AG08396 (cell line): ENCODE measurements at regions not wholly inside any gene's neighbourhood (a gene's known extent, or its start where the extent isn't known, plus 50 kb on each side); places are given as distances from the start of the nearest gene placed in this dataset.

Experiments used
- DNase-seq: peaks from one replicate; pipeline ENCODE4 v3.0.0; 2012; ENCODE audit warnings: low spot score, mixed read lengths

- DNase-seq = no peak
Measured at GRCh38 chr4:22217480-22217879, 268.9 kb upstream of the KCNIP4 start.

DNA sequence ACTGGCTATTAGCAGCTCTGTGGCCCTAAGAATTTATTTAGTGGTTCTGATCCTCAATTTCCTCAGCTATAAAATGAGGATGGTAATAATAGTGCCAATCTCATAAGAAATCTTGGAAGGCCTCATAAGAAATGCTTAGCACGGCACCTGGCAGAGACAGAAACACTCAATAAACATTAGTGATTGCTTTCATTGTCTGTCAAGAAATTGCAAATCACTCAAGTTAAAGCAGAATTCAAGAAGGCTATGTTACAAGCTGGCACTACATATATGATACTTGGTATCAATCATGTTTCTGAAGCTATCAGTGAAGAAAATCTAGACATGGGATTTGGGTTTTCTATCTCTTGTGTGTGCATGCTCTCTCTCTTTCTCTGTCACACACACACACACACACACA, 267.7 kb upstream of the KCNIP4 start:
- DNase-seq = no peak

- DNase-seq = no peak
Measured at GRCh38 chr4:22215084-22215483, 266.5 kb upstream of the KCNIP4 start.

- DNase-seq = no peak
Measured at GRCh38 chr4:22203711-22204011, 255.1 kb upstream of the KCNIP4 start.

DNA sequence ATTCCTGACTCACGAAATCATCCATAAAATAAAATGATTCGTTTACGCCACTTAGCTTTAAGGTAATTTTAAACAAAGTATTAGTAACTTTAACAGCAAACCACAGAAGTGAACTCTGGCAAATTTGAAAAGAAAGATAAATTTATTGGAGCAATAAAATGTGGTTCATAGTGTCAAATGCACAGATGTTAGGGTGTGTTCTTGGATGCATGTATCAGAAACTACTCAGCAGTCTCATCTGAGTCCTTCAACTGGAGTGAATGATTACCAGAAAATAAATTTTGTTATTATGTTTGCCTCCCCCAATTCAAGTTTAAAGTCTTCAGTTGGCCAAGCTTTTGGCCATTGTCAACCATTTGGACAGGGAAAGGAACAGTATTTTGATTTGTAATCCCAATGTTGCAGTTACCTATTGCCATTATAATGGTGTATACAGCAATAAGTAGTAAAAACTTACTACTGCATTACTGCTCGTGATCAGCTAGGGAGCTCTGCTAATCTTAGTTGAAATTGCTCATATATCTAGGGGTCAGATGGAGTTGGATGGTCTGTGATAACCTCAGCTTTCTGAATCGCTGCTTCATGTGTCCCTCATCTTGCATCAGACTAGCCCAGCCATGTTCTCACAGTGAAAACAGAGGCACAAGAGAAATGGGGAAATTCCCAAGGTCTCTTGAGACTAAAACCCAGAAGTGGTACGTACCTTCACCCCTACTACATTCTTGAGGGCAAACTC, 254.6 kb upstream of the KCNIP4 start:
- DNase-seq = no peak

DNA sequence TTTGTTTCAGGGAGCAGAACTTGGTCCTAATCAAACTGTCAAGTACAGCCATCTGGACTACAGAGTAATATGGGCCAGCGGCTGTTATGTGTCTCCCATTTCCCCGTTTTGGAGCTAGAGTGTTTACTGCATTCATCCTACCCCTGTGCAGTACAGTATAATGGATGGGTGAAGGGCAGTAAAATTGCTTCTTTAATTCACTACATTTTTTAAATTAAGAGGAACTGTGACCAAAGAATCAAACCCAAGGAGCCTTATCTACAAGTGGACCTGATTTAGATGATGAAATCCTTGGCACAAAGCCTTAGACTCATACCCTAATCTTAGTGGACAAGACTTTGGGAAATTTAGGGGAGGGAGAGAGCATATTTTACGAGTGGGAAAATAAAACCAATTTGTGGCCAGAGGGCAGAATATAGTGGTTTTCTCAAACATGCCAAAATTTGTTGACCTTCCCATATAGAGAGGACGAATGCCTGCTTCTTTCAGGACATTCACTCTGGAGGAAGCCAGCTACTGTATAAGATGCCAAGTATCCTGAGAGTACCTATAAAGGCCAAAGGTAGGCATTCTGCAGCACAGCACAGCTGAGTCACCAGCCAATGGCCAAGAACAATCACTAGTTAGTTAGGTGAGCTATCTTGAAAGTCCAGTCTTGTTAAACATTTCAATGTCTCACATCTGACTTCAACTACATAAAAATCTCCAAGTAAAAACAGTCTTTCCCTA, 253.8 kb upstream of the KCNIP4 start:
- DNase-seq = no peak

DNA sequence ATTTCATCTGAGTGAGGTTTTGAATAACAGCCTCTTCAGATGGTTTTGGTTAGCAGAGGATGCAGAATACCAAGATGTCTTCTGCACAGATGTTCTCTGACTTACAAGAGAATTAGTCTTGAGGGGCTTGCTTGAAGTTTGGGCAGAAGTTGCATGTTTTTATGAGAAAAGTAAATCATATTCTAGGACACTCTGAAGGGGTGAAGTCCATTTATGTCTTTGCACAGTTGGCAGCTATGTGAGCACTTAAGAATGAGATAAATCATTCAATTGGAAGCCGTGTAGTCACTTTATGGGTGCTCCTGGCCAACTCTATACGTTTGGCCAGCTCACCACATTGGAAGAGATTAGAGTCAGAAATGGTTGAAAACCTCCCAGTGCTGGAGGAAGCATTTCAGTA, 252.7 kb upstream of the KCNIP4 start:
- no peak for DNase-seq

DNA sequence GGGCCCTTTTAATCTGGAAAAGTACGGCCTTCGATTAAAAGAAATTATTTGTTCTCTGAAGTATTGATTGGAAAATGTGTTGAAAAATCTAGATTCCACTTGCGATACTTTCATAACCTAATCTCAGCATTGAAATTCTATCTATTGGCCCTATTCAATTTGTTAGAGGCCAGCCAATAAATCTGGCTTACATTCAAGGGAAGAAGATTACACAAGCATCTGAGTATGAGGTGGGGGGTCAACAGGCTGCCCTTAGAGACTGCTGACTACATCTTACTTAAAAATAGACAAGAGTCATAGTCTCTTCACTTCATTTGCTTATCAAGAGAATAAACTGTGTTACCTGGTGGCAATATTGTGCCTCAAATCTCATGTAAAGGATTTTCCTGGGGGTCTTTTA, 248.0 kb upstream of the KCNIP4 start:
- DNase-seq = no peak

- DNase-seq = no peak
Measured at GRCh38 chr4:22192084-22192511, 243.5 kb upstream of the KCNIP4 start.

DNA sequence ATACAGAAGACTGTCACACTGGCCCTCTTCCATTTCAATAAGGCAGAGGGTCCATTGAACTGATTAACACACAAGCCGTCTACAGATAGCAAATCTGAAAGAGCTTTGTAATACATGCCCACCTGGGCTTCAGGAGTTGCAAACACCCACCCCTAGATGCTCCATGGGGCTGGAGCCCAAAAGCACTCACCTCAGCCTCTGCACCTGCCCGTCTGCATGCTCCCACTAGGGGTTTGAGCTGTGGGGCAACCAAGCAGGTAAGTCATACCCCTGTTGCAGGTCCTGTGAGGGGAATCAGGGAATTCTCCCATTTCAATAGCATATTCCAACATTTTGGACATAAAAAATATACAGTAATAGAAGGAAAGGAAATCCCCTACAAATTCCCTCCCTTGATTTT, 243.0 kb upstream of the KCNIP4 start:
- no peak for DNase-seq

DNA sequence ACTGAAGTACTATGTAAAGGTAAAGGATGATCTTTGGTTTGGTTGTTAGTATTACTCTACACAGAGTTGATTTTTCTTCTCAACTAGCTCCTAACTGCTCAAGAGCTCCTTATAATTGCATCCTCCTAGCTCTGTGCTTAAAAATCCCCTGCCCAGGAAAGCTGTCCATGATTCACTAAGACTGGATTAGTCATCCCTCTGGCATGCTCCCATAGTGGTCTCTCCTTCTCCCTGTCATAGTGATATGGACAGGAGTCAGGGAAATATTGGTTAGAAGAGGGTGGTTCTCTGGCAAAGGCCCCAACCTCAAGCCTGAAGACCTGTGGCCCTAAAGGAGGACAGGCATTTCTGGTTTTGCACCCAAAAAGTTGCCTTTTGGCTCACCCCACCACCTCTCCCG, 242.3 kb upstream of the KCNIP4 start:
- DNase-seq = peak; percentile 13

DNA sequence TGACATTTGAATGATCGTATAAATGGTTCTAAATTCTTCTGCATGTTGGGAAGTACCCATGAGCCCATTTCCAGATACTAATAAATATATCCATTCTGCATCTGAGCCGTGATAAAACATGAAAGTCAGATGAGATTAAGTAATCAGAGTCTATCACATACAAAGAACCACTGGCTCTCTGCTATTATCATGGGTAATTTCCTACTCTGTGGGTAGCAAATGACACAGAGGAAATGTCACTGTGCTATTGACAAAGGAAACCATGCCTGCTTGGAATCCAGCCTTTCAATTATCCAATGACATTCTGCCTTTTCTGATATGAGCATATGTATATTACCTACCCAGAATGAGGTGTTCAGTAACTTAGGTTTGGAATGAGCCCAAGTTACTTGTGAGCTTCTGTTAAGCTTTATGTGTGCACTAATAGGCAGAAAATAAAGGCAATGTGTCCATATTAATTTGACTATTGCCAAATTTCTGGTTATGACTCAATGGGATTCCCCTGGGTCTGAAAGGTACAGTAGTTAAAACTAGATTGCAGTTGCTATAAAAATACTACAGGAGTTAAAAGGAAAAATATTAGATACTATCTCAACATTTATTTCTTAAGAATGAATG, 238.7 kb upstream of the KCNIP4 start:
- DNase-seq = no peak

GRCh38 chr4:22181736-22182135, 233.2 kb upstream of the KCNIP4 start:
- DNase-seq = no peak

- DNase-seq = peak; percentile 20
Measured at GRCh38 chr4:22179124-22179874, 230.7 kb upstream of the KCNIP4 start.

GRCh38 chr4:22174640-22175039, 226.1 kb upstream of the KCNIP4 start:
- no peak for DNase-seq

GRCh38 chr4:22170353-22170752, 221.8 kb upstream of the KCNIP4 start:
- DNase-seq = peak; percentile 30

GRCh38 chr4:22167201-22167600, 218.6 kb upstream of the KCNIP4 start:
- no peak for DNase-seq

GRCh38 chr4:22162454-22162853, 213.9 kb upstream of the KCNIP4 start:
- no peak for DNase-seq

DNA sequence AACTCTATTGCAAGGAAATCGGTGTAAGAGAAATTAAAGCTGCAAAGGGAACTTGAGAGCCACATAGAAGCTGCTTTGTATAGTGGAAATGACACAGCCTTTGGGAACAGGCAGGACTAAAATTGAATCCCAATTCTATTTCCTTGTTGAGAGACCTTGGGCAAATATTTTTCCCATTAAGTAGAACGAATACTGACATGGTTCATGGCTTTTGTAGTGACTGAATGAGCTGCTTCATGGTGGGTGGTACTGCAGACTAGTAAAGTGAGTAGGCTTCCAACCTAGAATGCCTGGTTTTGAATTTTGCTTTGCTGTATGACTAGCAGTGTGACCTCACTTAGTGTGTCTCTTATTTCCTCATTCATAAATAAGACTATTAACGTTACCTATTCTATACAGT, 182.2 kb upstream of the KCNIP4 start:
- no peak for DNase-seq

DNA sequence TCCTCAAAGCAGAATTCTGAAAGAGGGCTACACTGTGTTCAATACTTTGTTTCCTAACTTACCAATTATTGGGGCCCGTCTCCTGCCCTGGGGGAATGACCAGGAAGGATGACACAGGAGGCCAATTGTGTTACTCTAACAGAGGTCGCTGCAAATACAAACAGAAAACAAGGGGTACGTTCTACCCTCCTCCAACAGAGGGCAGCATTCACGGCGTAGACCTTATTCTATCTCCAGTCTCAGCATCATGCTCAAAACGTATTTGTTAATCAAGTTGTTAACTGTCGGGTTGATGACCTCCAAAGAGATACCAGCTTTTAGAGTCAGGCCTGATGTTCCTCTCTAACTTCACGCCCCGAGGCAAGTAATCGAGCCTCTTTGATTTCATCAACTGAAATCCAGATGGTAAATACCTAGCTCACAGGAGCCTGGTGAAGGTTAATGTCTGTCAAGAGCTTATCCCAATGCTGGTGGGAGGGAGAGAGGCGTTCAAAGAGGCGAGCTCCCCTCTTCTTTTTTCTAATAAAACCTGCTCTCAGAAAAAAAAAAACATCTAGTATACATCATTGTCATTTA, 181.0 kb upstream of the KCNIP4 start:
- peak; percentile 17 for DNase-seq

DNA sequence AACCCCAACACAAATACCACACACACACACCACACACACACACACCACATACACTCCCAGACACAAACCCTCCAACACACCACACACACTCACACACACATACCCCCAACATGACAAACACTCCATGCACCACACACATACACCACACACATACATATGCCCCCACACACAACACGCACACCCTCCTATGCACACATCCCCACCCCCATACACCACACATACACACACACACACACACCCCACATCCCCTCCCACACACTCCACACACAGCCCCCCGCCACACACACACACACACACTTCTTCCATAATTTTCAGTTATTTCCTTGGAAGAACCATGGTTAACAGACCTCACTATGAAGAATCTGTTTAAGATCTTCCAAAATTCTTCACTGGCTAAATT, 173.5 kb upstream of the KCNIP4 start:
- no peak for DNase-seq

- DNase-seq = no peak
Measured at GRCh38 chr4:22115262-22115661, 166.7 kb upstream of the KCNIP4 start.
